Type B pancreatic cell (in vitro differentiated cells): ENCODE measurements at regions not wholly inside any gene's neighbourhood (a gene's known extent, or its start where the extent isn't known, plus 50 kb on each side); places are given as distances from the start of the nearest gene placed in this dataset.

ENCODE experiments used
- DNase-seq: peaks from one replicate; pipeline ENCODE4 v3.0.0; 2021; ENCODE audit warnings: mixed read lengths; ENCODE audit not compliant: unreplicated experiment; ENCODE audit errors: extremely low spot score
- H3K27ac Mint-ChIP-seq: 2 replicates; pipeline ENCODE4 v1.8.0; 2021; ENCODE audit warnings: mild to moderate bottlenecking, mixed read lengths
- H3K27me3 Mint-ChIP-seq: 2 replicates; pipeline ENCODE4 v1.8.0; 2021; ENCODE audit warnings: mixed read lengths
- H3K36me3 Mint-ChIP-seq: 2 replicates; pipeline ENCODE4 v1.8.0; 2021; ENCODE audit warnings: mixed read lengths
- H3K4me1 Mint-ChIP-seq: one replicate; pipeline ENCODE4 v1.8.0; 2021; ENCODE audit warnings: mixed read lengths; ENCODE audit not compliant: unreplicated experiment
- H3K4me3 Mint-ChIP-seq: 2 replicates; pipeline ENCODE4 v1.8.0; 2021; ENCODE audit warnings: mild to moderate bottlenecking, mixed read lengths
- H3K9me3 Mint-ChIP-seq: 2 replicates; pipeline ENCODE4 v1.8.0; 2021; ENCODE audit warnings: mixed read lengths
- TF ChIP-seq, protein P1 (sequence below): fragments of 200-600 bp; sonication (generic); conservative IDR thresholded peaks from 2 replicates; pipeline ENCODE4 v1.5.0; 2021; ENCODE audit warnings: antibody characterized with exemption, mild to moderate bottlenecking

DNA sequence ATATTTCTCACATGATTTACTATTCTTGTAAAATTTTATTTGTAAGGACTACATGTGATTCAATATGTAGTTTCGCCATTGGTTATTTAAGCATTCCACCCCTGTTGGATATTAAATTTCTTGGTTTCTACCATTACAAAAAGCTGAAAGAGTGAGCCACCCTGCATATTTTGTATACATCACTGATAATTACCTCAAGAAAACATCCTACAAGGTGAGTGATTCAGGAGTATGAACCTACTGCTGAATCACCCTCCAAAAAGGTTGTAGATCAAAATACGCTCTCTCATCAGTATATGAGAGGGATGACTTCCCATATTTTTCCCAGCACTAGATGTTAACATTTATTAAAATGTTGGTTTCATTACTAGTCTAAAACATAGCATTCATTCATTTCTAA, 454.3 kb upstream of the WWC1 start:
- Mint-ChIP-seq H3K27ac (no peak overlapping the region), H3K4me3 (no peak overlapping the region), H3K4me1 (peaks cover 12% of the 10 kb centered on the region), H3K27me3 (no peaks in the 10 kb centered on the region), H3K9me3 (peaks cover 4% of the 10 kb centered on the region), H3K36me3 (peaks cover 3% of the 10 kb centered on the region)
- no peak for DNase-seq
- TF ChIP-seq, protein P1, sequence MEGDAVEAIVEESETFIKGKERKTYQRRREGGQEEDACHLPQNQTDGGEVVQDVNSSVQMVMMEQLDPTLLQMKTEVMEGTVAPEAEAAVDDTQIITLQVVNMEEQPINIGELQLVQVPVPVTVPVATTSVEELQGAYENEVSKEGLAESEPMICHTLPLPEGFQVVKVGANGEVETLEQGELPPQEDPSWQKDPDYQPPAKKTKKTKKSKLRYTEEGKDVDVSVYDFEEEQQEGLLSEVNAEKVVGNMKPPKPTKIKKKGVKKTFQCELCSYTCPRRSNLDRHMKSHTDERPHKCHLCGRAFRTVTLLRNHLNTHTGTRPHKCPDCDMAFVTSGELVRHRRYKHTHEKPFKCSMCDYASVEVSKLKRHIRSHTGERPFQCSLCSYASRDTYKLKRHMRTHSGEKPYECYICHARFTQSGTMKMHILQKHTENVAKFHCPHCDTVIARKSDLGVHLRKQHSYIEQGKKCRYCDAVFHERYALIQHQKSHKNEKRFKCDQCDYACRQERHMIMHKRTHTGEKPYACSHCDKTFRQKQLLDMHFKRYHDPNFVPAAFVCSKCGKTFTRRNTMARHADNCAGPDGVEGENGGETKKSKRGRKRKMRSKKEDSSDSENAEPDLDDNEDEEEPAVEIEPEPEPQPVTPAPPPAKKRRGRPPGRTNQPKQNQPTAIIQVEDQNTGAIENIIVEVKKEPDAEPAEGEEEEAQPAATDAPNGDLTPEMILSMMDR, result no peak

DNA sequence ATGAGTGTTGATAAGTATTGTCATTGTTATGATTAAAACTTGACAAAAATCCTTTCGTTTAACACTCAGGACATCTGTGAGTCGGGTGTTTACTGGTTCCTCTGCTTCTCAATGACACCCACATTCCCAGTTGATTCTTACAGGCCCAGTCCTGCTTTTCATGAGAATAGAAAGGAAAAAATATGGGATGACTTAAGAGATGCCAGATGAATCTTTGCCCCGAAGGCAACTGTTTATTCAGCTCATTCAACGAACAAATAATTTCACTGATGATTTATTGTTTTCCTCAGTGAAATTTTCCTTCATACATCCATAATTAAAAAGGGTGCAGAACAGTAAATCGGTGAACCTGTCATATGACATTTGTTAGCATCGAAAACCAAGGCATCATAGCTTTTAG, 452.4 kb upstream of the WWC1 start:
- DNase-seq, result no peak
- H3K36me3 Mint-ChIP-seq, result no peaks in the 10 kb centered on the region
- peaks cover 8% of the 10 kb centered on the region for H3K4me1 Mint-ChIP-seq
- H3K27ac Mint-ChIP-seq, result peak overlapping the region; percentile 27
- no peak overlapping the region for H3K4me3 Mint-ChIP-seq
- no peaks in the 10 kb centered on the region for H3K9me3 Mint-ChIP-seq
- no peaks in the 10 kb centered on the region for H3K27me3 Mint-ChIP-seq
- TF ChIP-seq, protein P1, result no peak

DNA sequence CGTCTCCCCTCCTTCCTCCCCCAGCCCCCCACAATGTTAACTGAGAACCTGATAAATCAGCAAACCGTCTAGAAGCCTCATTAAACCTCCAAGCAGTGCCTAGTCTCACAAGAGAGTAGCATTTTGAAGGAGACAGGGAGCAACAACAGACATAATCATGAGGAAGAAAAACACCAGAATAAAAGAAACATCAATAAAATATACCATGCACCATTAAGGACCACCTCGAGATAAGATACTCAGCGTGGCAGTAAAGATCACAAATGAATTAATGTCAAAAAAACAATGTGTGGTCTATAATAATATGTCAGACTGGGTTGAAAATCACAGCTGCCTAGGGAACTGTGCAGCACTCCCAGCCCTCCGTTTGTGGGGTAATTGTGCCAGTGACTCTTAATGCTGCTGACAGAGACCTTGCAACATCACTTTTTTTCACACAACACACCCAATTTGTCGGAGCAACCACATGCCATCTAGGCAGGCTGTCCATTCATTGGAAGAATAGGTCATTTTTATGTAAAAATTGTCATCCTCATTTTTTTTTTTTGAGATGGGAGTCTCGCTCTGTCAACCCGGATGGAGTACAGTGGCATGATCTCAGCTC, 450.8 kb upstream of the WWC1 start:
- Mint-ChIP-seq H3K4me1 (peaks cover 8% of the 10 kb centered on the region), H3K27me3 (no peaks in the 10 kb centered on the region), H3K4me3 (no peak overlapping the region), H3K27ac (no peak overlapping the region), H3K9me3 (no peaks in the 10 kb centered on the region), H3K36me3 (no peaks in the 10 kb centered on the region)
- TF ChIP-seq, protein P1, result no peak
- no peak for DNase-seq

DNA sequence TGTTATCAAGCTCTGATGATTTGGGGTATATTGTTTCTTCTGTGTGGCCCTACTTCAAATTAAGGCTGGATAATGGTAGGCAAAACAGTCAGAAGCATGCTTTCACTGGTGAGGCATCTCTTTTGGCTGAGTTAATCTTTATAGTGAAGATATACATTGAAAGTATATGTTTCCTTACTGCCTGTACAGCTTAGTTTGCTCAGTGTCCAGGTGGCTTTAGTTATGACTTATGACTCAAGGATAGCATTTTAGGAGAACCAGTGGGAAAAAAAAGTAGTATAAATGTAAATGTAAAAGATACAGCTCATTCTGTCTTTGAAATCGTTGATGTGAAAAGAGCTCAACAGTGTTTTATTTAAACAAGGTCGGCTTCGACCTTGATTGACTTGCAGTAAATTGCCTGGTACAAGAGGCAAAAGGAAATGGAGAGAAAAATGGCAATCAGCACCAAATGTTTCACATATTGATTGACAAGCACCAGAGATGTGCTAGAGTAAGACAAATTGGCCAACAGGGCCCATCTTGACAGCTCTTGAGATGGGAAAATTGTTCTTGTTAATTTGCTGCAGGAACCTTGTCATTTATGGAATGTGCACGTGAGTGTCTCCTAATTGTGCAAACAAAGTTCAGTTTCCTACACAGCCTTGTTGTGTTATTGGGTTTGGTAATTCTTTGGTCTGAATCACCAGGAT, 447.4 kb upstream of the WWC1 start:
- Mint-ChIP-seq H3K27me3 (no peaks in the 10 kb centered on the region), H3K36me3 (no peaks in the 10 kb centered on the region), H3K4me3 (no peak overlapping the region), H3K4me1 (peaks cover 8% of the 10 kb centered on the region), H3K27ac (no peak overlapping the region), H3K9me3 (no peaks in the 10 kb centered on the region)
- TF ChIP-seq, protein P1, result no peak
- no peak for DNase-seq

DNA sequence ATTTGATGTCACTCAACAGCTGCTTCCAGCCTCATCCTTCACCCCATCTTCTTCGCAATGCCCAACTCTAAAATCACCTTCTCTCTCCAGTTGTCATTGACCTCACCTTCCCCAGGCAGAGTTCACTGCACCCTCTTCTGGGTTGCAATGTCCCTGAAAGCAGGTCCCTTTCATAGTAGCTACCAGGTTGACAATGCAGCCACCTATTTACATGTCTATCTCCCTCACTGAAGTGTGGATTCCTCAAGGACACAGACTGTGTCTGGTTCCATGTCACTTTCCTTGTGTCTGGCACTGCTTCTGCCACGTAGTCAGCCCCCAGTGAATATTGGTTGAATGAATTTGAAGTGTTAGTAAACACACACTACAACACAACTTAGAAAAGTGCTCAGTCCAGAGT, 445.5 kb upstream of the WWC1 start:
- H3K27me3 Mint-ChIP-seq, result no peaks in the 10 kb centered on the region
- TF ChIP-seq, protein P1, result no peak
- no peaks in the 10 kb centered on the region for H3K4me1 Mint-ChIP-seq
- H3K9me3 Mint-ChIP-seq, result no peaks in the 10 kb centered on the region
- H3K36me3 Mint-ChIP-seq, result no peaks in the 10 kb centered on the region
- DNase-seq, result no peak
- no peak overlapping the region for H3K27ac Mint-ChIP-seq
- no peak overlapping the region for H3K4me3 Mint-ChIP-seq
